Liver (tissue), 3 donors: ENCODE measurements at regions not wholly inside any gene's neighbourhood (a gene's known extent, or its start where the extent isn't known, plus 50 kb on each side); places are given as distances from the start of the nearest gene placed in this dataset.

ENCODE experiments used
- GABPA ChIP-seq, 2 donors: IDR thresholded peaks in 1 of 2; conservative IDR thresholded peaks in 1 of 2; 2 replicates each; pipeline ENCODE4 v1.6.1; 2016; ENCODE audit warnings: antibody characterized with exemption in 2 of 2, mild to moderate bottlenecking in 1 of 2, moderate library complexity in 1 of 2
- HNF4G ChIP-seq: IDR thresholded peaks from 2 replicates; pipeline ENCODE4 v1.6.1; 2016; ENCODE audit warnings: antibody characterized with exemption
- JUND ChIP-seq, 2 donors: IDR thresholded peaks; 2 replicates each; pipeline ENCODE4 v1.6.1; 2016; ENCODE audit warnings: antibody characterized with exemption in 2 of 2
- MAX ChIP-seq: IDR thresholded peaks from 2 replicates; pipeline ENCODE4 v1.6.1; 2016; ENCODE audit warnings: antibody characterized with exemption
- RAD21 ChIP-seq, 2 donors: IDR thresholded peaks; 2 replicates each; pipeline ENCODE4 v1.6.1; 2016; ENCODE audit warnings: antibody characterized with exemption in 2 of 2, mild to moderate bottlenecking in 2 of 2
- REST ChIP-seq: IDR thresholded peaks from 2 replicates; pipeline ENCODE4 v1.6.1; 2016; ENCODE audit warnings: antibody characterized with exemption, mild to moderate bottlenecking
- SP1 ChIP-seq: IDR thresholded peaks from 2 replicates; pipeline ENCODE4 v1.6.1; 2018; ENCODE audit warnings: antibody characterized with exemption, mild to moderate bottlenecking
- TAF1 ChIP-seq: conservative IDR thresholded peaks from 2 replicates; pipeline ENCODE4 v1.6.1; 2016; ENCODE audit warnings: antibody characterized with exemption, mild to moderate bottlenecking
- YY1 ChIP-seq: IDR thresholded peaks from 2 replicates; pipeline ENCODE4 v1.6.1; 2016; ENCODE audit warnings: antibody characterized with exemption, mild to moderate bottlenecking
- ZBTB33 ChIP-seq: IDR thresholded peaks from 2 replicates; pipeline ENCODE4 v1.6.1; 2016; ENCODE audit warnings: antibody characterized with exemption
- TF ChIP-seq, protein P1 (sequence below): fragments of 150-350 bp; IDR thresholded peaks from 2 replicates; pipeline ENCODE4 v1.5.1; 2017; ENCODE audit warnings: improper control_type of control experiment, low read depth, low read length; ENCODE audit not compliant: missing input control
- donor health status: healthy.
- donor health status: healthy.

DNA sequence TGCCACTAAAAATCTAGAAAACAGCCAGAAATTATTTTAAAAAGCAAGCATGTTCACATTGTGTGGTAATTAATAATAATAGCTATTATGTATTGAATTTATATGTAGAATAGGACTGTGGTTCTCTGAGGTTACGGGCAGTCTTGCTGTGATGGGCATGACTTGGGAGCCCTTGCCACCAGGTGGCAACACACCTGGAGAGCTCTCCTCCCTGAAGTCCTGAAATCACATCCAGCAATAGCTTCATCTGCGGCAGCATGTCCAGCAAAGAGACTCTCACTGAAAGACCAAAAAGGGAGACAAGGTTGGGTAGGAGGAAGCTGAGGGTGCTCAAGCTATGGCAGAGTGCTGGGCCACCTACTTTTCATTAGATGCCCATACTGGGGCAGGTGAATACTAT lies 206.8 kb upstream of the IL12A start:
- TF ChIP-seq, protein P1, sequence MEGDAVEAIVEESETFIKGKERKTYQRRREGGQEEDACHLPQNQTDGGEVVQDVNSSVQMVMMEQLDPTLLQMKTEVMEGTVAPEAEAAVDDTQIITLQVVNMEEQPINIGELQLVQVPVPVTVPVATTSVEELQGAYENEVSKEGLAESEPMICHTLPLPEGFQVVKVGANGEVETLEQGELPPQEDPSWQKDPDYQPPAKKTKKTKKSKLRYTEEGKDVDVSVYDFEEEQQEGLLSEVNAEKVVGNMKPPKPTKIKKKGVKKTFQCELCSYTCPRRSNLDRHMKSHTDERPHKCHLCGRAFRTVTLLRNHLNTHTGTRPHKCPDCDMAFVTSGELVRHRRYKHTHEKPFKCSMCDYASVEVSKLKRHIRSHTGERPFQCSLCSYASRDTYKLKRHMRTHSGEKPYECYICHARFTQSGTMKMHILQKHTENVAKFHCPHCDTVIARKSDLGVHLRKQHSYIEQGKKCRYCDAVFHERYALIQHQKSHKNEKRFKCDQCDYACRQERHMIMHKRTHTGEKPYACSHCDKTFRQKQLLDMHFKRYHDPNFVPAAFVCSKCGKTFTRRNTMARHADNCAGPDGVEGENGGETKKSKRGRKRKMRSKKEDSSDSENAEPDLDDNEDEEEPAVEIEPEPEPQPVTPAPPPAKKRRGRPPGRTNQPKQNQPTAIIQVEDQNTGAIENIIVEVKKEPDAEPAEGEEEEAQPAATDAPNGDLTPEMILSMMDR = peak; percentile 19
- TF ChIP-seq YY1 (no peak), GABPA (IDR thresholded peaks at IDR 0.05 in 1 of 2, conservative IDR thresholded peaks at IDR 0.05 in 1 of 2) (no peak), REST (peak; percentile 78), ZBTB33 (no peak), JUND (IDR thresholded peaks at IDR 0.05) (no peak), MAX (no peak), HNF4G (no peak), RAD21 (IDR thresholded peaks at IDR 0.05) (peak; percentile 26 to 59), TAF1 (no peak), SP1 (no peak)
